ENCODE measurements at regions not wholly inside any gene's neighbourhood (a gene's known extent, or its start where the extent isn't known, plus 50 kb on each side); places are given as distances from the start of the nearest gene placed in this dataset.

- DNase-seq (ENCODE audit: low read depth): no peak
- TF ChIP-seq MYC (IDR thresholded peaks at IDR 0.05; ENCODE audit: low read depth, low read length) (no peak), POLR2A (IDR thresholded peaks at IDR 0.05; ENCODE audit: extremely low read depth, insufficient read length) (no peak)
- TF ChIP-seq, protein P1, sequence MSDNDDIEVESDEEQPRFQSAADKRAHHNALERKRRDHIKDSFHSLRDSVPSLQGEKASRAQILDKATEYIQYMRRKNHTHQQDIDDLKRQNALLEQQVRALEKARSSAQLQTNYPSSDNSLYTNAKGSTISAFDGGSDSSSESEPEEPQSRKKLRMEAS (IDR thresholded peaks at IDR 0.05; ENCODE audit: low read depth, low read length): no peak
- TF ChIP-seq, protein P2, sequence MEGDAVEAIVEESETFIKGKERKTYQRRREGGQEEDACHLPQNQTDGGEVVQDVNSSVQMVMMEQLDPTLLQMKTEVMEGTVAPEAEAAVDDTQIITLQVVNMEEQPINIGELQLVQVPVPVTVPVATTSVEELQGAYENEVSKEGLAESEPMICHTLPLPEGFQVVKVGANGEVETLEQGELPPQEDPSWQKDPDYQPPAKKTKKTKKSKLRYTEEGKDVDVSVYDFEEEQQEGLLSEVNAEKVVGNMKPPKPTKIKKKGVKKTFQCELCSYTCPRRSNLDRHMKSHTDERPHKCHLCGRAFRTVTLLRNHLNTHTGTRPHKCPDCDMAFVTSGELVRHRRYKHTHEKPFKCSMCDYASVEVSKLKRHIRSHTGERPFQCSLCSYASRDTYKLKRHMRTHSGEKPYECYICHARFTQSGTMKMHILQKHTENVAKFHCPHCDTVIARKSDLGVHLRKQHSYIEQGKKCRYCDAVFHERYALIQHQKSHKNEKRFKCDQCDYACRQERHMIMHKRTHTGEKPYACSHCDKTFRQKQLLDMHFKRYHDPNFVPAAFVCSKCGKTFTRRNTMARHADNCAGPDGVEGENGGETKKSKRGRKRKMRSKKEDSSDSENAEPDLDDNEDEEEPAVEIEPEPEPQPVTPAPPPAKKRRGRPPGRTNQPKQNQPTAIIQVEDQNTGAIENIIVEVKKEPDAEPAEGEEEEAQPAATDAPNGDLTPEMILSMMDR (IDR thresholded peaks at IDR 0.05; ENCODE audit: low read depth, low read length): no peak
- H3K4me3 ChIP-seq (ENCODE audit: low read depth, low read length): no peak overlapping the region
Measured at GRCh38 chr18:78542204-78542603, 437.4 kb upstream of the SALL3 start.

DNA sequence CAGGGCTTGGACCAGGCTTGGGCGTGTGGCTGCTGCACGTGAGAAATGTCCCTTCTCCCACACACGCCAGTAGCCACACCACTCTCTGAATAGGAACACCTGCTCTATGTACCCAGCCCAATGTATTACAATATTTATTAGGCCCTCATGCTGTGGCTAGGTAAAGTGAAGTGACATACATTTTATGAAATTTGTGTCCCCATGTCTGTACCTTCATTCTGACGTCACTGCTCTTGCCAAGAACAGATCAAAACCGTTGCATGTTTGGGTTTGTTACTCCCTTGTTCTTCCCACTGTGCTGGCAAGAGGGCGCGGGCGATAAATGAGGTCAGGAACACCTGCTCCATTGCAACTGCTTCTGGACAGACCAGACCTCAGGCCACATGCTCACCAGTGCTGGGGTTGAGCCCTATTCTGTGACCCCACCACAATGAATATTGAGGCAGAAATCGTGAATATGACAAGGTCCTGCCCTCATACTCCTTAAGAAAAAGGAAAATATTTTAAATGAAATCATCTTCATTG is 436.4 kb upstream of the SALL3 start:
- no peak for TF ChIP-seq POLR2A (IDR thresholded peaks at IDR 0.05; ENCODE audit: extremely low read depth, insufficient read length)
- TF ChIP-seq, protein P1 (IDR thresholded peaks at IDR 0.05; ENCODE audit: low read depth, low read length): no peak
- H3K4me3 ChIP-seq (ENCODE audit: low read depth, low read length): no peak overlapping the region
- no peak for DNase-seq (ENCODE audit: low read depth)

GRCh38 chr18:78546281-78546680 is 433.3 kb upstream of the SALL3 start:
- TF ChIP-seq POLR2A (IDR thresholded peaks at IDR 0.05; ENCODE audit: extremely low read depth, insufficient read length) (no peak), MYC (IDR thresholded peaks at IDR 0.05; ENCODE audit: low read depth, low read length) (no peak)
- TF ChIP-seq, protein P1 (IDR thresholded peaks at IDR 0.05; ENCODE audit: low read depth, low read length): no peak
- TF ChIP-seq, protein P2 (IDR thresholded peaks at IDR 0.05; ENCODE audit: low read depth, low read length): no peak
- DNase-seq (ENCODE audit: low read depth): no peak
- H3K4me3 ChIP-seq (ENCODE audit: low read depth, low read length): no peak overlapping the region

DNA sequence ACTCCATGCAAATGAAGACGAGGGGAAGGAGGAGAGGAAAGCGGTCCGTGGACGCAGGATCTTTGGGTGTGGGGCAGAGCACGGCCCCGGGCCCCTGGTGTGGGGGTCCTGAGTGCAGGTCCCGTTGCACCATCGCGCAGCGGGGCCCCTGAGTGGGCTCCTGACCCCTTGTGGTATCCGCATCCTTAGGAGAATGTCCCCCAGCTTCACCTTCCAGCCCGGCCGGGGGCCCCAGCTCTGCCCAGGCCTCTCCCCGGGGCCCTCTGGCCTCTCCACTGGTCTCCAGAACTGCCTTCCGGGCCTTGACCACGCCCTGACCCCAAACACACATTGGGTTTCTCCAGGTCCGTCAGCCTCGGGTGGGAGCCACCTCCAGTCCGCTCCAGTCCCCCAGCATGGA is 431.8 kb upstream of the SALL3 start:
- TF ChIP-seq POLR2A (IDR thresholded peaks at IDR 0.05; ENCODE audit: extremely low read depth, insufficient read length): no peak
- TF ChIP-seq MYC (IDR thresholded peaks at IDR 0.05; ENCODE audit: low read depth, low read length): no peak

DNA sequence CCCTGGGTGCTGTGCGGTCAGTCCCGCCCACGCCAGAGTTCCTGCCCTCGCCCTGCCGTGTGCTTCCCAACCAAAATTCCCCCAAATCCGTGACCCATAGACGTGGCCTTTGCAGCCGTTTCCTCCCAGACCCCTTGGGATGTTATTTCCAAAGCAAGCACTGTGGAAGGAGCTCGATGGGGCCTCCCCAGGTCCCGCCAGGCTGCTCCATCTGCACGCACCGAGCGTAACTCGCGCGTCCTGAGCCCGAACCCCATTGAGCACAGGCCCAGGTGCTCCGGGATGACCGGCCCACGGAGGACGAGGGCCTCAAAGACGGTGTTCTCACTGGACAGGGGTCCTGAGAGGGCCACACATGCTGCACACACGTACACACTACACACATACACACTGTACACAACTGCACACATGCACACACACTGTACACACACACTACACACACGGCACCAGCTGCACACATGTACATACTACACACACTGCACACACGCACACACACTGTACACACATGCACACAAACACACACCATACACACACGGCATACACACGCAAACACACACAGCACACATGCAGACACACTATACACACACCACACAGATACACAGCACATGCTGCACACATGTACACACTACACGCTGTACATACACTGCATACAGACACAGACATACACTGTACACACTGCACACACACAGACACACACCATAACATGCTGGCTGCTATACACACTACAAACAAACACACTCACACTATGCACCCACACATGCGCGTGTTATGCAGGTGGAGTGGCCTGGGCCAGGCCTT is 431.2 kb upstream of the SALL3 start:
- DNase-seq (ENCODE audit: low read depth): no peak
- TF ChIP-seq, protein P1 (IDR thresholded peaks at IDR 0.05; ENCODE audit: low read depth, low read length): no peak
- TF ChIP-seq POLR2A (IDR thresholded peaks at IDR 0.05; ENCODE audit: extremely low read depth, insufficient read length) (no peak), MYC (IDR thresholded peaks at IDR 0.05; ENCODE audit: low read depth, low read length) (no peak)
- TF ChIP-seq, protein P2 (IDR thresholded peaks at IDR 0.05; ENCODE audit: low read depth, low read length): no peak
- no peak overlapping the region for H3K4me3 ChIP-seq (ENCODE audit: low read depth, low read length)

More for the DNA sequence above, 431.8 kb upstream of the SALL3 start:
- no peak for DNase-seq (ENCODE audit: low read depth)
- no peak overlapping the region for H3K4me3 ChIP-seq (ENCODE audit: low read depth, low read length)

- H3K4me3 ChIP-seq (ENCODE audit: low read depth, low read length): no peak overlapping the region
- TF ChIP-seq, protein P2 (IDR thresholded peaks at IDR 0.05; ENCODE audit: low read depth, low read length): no peak
- TF ChIP-seq MYC (IDR thresholded peaks at IDR 0.05; ENCODE audit: low read depth, low read length) (no peak), POLR2A (IDR thresholded peaks at IDR 0.05; ENCODE audit: extremely low read depth, insufficient read length) (no peak)
- TF ChIP-seq, protein P1 (IDR thresholded peaks at IDR 0.05; ENCODE audit: low read depth, low read length): no peak
- DNase-seq (ENCODE audit: low read depth): no peak
Measured at GRCh38 chr18:78549971-78550370, 429.6 kb upstream of the SALL3 start.
